Lower leg skin (tissue), 4 donors: ENCODE measurements at regions not wholly inside any gene's neighbourhood (a gene's known extent, or its start where the extent isn't known, plus 50 kb on each side); places are given as distances from the start of the nearest gene placed in this dataset.

Experiments
- DNase-seq, 2 donors: peaks; one replicate each; pipeline ENCODE4 v3.0.0-alpha.2; 2019; ENCODE audit warnings: low spot score in 2 of 2
- H3K4me3 ChIP-seq: fragments of 200-600 bp; sonication (generic); 2 replicates; pipeline ENCODE4 v1.5.1; 2017; ENCODE audit warnings: mild to moderate bottlenecking, low read depth; ENCODE audit not compliant: poor library complexity, severe bottlenecking
- CTCF ChIP-seq, 3 donors: fragments of 450-650 bp; IDR thresholded peaks; one replicate each; pipeline ENCODE4 v1.5.1; 2016; ENCODE audit warnings: antibody characterized with exemption in 3 of 3, mild to moderate bottlenecking in 3 of 3, moderate library complexity in 2 of 3
- POLR2A ChIP-seq, 2 donors: fragments of 450-650 bp; IDR thresholded peaks; one replicate each; pipeline ENCODE4 v1.6.1; 2016 to 2017; ENCODE audit warnings: antibody characterized with exemption in 2 of 2, mild to moderate bottlenecking in 1 of 2, moderate library complexity in 1 of 2
- WGBS, 2 donors: methylation state at CpG; one replicate each; pipeline ENCODE4 v1.1.5; 2018; 5-methylcytosine and 5-hydroxymethylcytosine counted together
- intact Hi-C: fragments of 100-400 bp; cut with DNase I; formaldehyde crosslinking; loops from one replicate; pipeline ENCODE4 v1.15.0; 2023; ENCODE audit warnings: low total_unique reads

GRCh38 chr13:34545461-34545860 lies 396.6 kb upstream of the NBEA start:
- no peak overlapping the region for H3K4me3 ChIP-seq
- intact Hi-C loops, result no loop called here
- TF ChIP-seq CTCF (IDR thresholded peaks at IDR 0.05) (no peak), POLR2A (IDR thresholded peaks at IDR 0.05) (no peak)
- WGBS, 2 donors, result 91 to 92% methylated on average over 2 of the region's 2 CpGs
- DNase-seq, result no peak

DNA sequence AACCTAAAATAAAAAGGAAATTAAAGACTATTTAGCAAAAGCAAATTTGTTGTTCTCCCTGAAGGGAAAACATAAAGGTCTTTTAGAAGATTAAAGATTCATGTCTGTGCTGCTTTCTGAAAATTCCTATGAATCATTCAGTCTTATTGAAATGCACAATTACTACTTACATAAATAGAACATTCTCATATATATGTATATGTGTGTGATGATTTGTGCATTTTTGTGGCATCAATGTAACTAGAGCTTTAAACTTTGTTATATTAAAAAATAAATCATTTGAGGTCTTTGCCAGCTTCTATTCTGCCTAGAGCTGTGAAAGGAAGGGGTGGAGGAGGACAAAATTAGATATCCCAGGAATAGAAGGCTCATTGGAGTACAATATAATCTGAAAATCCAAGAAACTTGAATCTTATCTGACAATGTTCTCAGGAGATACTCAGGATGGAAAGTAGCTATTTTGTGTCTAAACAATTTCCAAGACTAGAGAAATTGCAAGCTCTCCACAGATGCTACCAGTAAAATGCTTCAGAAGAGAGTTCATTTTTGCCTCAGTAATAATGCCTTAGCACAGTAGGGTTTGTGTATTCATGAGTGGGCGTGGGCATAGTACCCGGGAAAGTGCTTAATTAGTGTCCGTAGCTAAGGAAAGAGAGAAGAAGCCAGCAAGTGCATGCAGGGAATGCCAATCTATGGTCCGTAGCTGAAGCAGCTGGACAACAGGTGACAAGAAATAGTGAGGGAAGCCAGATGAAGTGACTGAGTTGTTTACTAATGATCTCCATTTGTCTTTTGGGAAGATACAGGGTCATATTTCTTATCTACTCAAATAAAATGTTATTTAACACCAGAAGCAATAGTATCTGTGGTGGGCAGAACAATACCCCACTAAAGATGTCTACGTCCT lies 395.5 kb upstream of the NBEA start:
- 51 to 60% methylated on average over 5 of the region's 5 CpGs for WGBS, 2 donors
- DNase-seq, result no peak

DNA sequence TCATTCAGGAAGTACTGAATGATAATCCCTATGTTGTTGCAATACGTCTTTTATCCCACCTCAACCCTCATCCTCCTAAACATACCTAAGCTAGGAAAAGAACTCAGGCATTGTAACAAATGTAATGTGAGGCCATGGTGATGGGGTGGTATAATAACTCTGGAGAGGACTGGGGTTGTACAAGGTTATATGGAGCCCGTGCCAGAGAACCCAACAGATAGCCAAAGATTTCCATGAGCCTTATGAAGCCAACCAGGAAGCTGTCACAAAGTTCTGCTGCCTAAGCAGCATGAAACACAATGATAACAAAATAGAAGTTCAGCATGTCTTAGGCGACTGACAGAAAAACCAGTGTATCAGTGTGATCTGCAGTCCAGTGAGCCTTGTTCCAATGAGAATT lies 394.1 kb upstream of the NBEA start:
- TF ChIP-seq POLR2A (IDR thresholded peaks at IDR 0.05) (no peak), CTCF (IDR thresholded peaks at IDR 0.05) (no peak)
- WGBS, 2 donors, result 88 to 91% methylated on average over 3 of the region's 3 CpGs
- H3K4me3 ChIP-seq, result no peak overlapping the region
- intact Hi-C loops, result no loop called here
- no peak for DNase-seq

More for the DNA sequence above, 395.5 kb upstream of the NBEA start:
- TF ChIP-seq CTCF (IDR thresholded peaks at IDR 0.05) (no peak), POLR2A (IDR thresholded peaks at IDR 0.05) (no peak)
- H3K4me3 ChIP-seq, result no peak overlapping the region
- intact Hi-C loops, result no loop called here

- WGBS, 2 donors, result 91% methylated on average over 3 of the region's 3 CpGs
- DNase-seq, result no peak
- intact Hi-C loops, result no loop called here
- TF ChIP-seq CTCF (IDR thresholded peaks at IDR 0.05) (no peak), POLR2A (IDR thresholded peaks at IDR 0.05) (no peak)
- no peak overlapping the region for H3K4me3 ChIP-seq
These were observed 388.7 kb upstream of the NBEA start for GRCh38 chr13:34553376-34553775.

GRCh38 chr13:34555988-34556387 lies 386.1 kb upstream of the NBEA start:
- 76 to 80% methylated on average over 4 of the region's 4 CpGs for WGBS, 2 donors
- TF ChIP-seq POLR2A (IDR thresholded peaks at IDR 0.05), result no peak
- TF ChIP-seq CTCF (IDR thresholded peaks at IDR 0.05), result no peak
- intact Hi-C loops, result no loop called here
- no peak for DNase-seq
- H3K4me3 ChIP-seq, result no peak overlapping the region
